Occipital lobe (tissue), 2 donors: ENCODE measurements at regions not wholly inside any gene's neighbourhood (a gene's known extent, or its start where the extent isn't known, plus 50 kb on each side); places are given as distances from the start of the nearest gene placed in this dataset. TPM values are rescaled to one million over a fixed set of nuclear protein-coding genes. Genes with fewer than 3 reads are reported as not detected.

Experiments
- DNase-seq: peaks from one replicate; lab custom pipeline; 2025; lab: John Stamatoyannopoulos, UW
- small RNA-seq: library from RNA; depleted of rRNA; stranded (forward); fragments of <200 nt; gene quantifications from one replicate; pipeline ENCODE3, GENCODE V24; 2014

GRCh38 chr1:55288245-55288644 lies 73.1 kb upstream of the USP24 start:
- no peak for DNase-seq

GRCh38 chr1:55287723-55288122 lies 72.6 kb upstream of the USP24 start:
- no peak for DNase-seq

GRCh38 chr1:55286856-55287602 lies 71.9 kb upstream of the USP24 start:
- no peak for DNase-seq

GRCh38 chr1:55285834-55286233 lies 70.7 kb upstream of the USP24 start:
- DNase-seq, result no peak

GRCh38 chr1:55284856-55285255 lies 69.7 kb upstream of the USP24 start:
- peak; percentile 5 for DNase-seq

GRCh38 chr1:55282058-55282457 lies 66.9 kb upstream of the USP24 start:
- DNase-seq, result no peak

GRCh38 chr1:55280731-55281130 lies 65.6 kb upstream of the USP24 start:
- DNase-seq, result no peak

GRCh38 chr1:55279627-55280026 lies 64.5 kb upstream of the USP24 start:
- no peak for DNase-seq

GRCh38 chr1:55278378-55278777 lies 63.2 kb upstream of the USP24 start:
- DNase-seq, result no peak

- peak; percentile 20 for DNase-seq
Observed at GRCh38 chr1:55277377-55278130, 62.4 kb upstream of the USP24 start.

GRCh38 chr1:55276671-55277376 lies 61.7 kb upstream of the USP24 start:
- DNase-seq, result peak; percentile 4

- DNase-seq, result no peak
Observed at GRCh38 chr1:55275941-55276341, 60.8 kb upstream of the USP24 start.

- DNase-seq, result peak; percentile 22
Observed at GRCh38 chr1:55275151-55275748, 60.1 kb upstream of the USP24 start.

- no peak for DNase-seq
Observed at GRCh38 chr1:55272994-55273393, 57.8 kb upstream of the USP24 start.

Small RNA genes lying in the stretch of these regions (small RNA-seq; reads per million reads assigned to genes)
- gene RF00019 (not detected), gene RNU6-830P (not detected)
